ENCODE measurements at regions not wholly inside any gene's neighbourhood (a gene's known extent, or its start where the extent isn't known, plus 50 kb on each side); places are given as distances from the start of the nearest gene placed in this dataset.

- ATAC-seq: no peak
Measured at GRCh38 chr2:5026571-5027234, 665.5 kb upstream of the SOX11 start.

- no peak for ATAC-seq
Measured at GRCh38 chr2:5035057-5035488, 657.1 kb upstream of the SOX11 start.

GRCh38 chr2:5036256-5036655 lies 655.9 kb upstream of the SOX11 start:
- no peak for ATAC-seq

DNA sequence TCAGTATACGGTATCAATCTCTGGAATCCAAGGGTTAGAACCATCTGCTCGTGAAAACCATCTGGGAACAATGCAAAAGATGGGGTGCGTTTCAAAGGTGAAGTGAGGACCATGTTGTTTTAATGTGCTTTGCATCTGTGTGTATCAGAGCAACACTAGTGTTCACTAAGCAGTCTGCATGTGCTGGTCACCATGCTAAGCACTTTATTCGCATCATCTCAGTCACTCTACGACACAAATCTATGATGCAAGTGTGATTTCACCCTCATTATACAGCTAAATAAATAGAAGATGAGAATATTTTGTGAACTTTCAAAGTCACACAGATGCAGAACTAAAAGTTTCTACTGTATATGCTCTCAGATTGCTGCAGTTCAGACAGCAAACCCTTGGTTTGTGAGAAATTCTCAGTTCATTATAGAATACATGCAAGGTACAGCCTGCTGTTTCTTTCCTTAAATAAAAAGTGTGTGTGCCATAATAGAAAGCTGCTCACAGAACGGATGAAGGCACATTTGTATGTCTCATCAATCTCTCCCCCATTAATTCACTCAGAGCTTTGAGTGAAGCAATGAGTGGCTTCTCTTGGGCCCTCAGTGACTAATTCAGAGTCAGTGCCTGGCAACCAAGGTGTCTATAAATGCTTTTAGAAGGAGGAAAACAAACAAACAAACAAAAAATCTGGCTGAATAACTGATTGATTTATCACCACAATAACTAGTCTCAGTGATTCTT lies 652.8 kb upstream of the SOX11 start:
- no peak for ATAC-seq

GRCh38 chr2:5040571-5040970 lies 651.6 kb upstream of the SOX11 start:
- no peak for ATAC-seq

DNA sequence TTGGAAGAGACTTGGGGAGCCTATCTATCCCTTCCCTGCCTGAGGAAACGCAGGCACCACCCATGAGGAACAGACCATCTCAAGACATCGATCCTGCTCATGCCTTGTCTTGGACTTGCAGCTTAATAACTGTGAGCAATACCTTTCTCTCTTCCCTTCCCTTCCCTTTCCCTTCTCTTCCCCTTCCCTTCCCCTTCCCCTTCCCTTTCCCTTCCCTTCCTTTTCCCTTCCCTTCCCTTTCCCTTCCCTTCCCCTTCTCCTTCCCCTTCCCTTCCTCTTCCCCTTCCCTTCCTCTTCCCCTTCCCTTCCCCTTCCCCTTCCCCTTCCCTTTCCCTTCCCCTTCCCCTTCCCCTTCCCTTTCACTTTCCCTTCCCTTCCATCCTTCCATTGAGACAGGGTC lies 650.7 kb upstream of the SOX11 start:
- no peak for ATAC-seq

- no peak for ATAC-seq
Measured at GRCh38 chr2:5042666-5043440, 649.3 kb upstream of the SOX11 start.

GRCh38 chr2:5051300-5051699 lies 640.9 kb upstream of the SOX11 start:
- no peak for ATAC-seq

GRCh38 chr2:5052905-5053304 lies 639.3 kb upstream of the SOX11 start:
- no peak for ATAC-seq

- no peak for ATAC-seq
Measured at GRCh38 chr2:5057891-5058351, 634.3 kb upstream of the SOX11 start.

DNA sequence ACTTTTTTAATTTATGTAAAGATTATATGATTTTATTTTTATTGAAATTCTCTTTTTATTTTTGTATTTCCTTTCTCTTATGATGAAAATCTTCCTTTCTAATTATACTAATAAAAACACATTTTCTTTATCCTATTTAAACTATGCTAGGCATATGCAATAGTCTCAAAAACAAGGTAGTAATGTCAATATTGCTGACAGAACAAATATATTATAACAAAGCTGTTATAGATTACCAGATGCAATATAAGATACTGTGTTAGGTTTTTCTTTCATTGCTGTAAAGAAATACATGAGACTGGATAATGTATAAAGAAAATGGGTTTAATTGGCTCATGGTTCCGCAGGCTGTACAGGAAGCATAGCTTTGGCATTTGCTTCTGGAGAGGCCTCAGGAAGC lies 631.2 kb upstream of the SOX11 start:
- no peak for ATAC-seq

DNA sequence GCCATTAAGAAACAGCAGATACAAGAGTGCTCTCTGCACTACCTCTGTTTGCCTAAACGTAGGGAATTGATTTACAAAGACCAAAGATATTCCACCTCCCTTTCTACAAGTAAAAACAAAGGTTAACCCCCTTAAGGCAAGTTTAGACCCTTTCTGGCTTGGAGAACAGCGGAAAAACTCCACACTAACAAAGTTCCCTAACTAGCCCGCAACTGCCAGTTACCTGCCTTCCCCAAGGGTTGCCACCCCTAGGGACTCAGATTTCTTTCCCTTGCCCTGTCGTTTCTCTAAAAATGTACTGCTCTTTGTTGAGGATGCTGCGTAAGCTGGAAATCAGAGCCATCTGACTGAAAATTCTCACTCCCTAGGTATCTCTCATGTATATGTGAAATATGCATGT lies 627.5 kb upstream of the SOX11 start:
- no peak for ATAC-seq

GRCh38 chr2:5067816-5068215 lies 624.4 kb upstream of the SOX11 start:
- no peak for ATAC-seq

GRCh38 chr2:5070257-5070656 lies 621.9 kb upstream of the SOX11 start:
- ATAC-seq: no peak

- no peak for ATAC-seq
Measured at GRCh38 chr2:5074733-5075132, 617.5 kb upstream of the SOX11 start.

DNA sequence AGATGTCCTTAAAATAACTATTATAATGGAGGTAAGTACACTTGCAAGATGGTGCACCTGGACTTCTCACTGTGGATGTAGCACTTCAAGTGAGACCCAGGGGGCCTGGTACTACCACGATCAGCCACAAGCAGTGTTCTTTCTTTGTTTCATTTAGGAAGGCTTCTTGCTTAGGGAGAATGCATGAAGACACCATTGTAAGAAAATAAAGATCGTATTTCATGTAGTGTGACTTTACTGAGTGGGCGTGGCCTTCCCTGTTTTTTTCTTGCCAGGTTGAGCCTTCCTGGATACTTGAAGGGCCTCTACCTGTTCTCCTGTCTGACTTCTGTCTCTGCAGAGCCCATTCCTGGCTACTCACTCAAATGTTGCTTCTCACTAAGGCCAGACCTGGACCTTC lies 615.6 kb upstream of the SOX11 start:
- ATAC-seq: no peak

GRCh38 chr2:5077479-5078089 lies 614.6 kb upstream of the SOX11 start:
- no peak for ATAC-seq

DNA sequence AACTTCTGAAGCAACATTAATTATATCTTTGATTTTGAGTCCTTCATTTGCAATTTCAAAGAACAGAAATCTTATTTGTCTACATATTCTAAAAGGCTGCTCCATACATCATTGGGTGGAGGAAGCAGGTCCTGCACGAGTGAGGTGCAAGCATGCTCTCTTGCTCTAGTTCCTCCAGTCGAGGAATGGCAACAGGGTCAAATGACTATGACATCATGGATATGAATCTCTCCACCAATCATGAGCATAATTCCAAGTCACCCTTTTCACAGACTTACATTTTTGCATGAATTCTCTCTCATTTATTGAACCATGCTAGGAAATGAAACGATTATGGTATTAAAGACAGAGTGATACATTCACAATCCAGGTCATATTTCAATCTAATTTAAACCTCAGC lies 608.8 kb upstream of the SOX11 start:
- ATAC-seq: no peak

DNA sequence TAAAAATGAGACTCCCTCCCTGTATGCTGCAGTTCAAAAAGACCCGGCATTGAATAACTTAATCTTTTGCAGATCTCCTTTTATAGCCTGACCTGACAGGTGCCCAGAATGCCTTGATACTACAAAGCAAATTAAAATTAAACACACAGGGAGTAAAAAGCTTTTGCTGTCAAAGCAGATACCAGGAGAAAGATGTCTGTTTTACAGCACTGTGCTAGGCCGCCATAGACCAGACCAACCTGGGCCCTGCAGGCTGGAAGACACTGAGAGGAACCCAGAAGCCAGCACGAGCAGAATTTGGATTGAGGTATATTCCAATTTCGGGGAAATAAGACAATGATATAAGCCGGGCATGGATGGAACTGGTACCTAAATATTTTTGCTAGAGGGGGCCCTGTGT lies 602.8 kb upstream of the SOX11 start:
- ATAC-seq: no peak

DNA sequence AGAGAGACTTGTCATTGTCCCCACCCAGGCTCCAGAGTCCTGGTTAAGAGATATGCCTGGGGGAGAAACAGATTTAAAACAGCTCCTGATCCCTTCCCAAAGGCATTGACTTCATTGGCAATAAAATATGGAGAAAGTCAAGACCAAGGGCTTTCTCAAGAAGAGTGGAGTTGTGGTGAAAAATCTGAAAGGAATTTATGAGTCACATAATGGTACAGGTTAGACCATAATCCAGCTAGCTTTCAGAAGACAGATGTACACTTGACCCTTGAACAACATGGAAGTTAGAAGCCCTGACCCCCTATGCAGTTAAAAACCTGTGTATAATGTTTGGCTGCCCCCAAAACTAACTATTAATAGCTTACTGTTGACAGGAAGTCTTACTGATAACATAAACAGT lies 599.1 kb upstream of the SOX11 start:
- ATAC-seq: no peak

- ATAC-seq: no peak
Measured at GRCh38 chr2:5093518-5093917, 598.7 kb upstream of the SOX11 start.

- ATAC-seq: no peak
Measured at GRCh38 chr2:5094192-5094591, 598.0 kb upstream of the SOX11 start.

- ATAC-seq: no peak
Measured at GRCh38 chr2:5098286-5098685, 593.9 kb upstream of the SOX11 start.

Data from activated CD4-positive, CD25-positive, alpha-beta regulatory T cell treated with anti-CD3 and anti-CD28 coated beads, Interleukin-2, amount 50 U/mL, for 24 hours (primary cell).